ENCODE measurements at regions not wholly inside any gene's neighbourhood (a gene's known extent, or its start where the extent isn't known, plus 50 kb on each side); places are given as distances from the start of the nearest gene placed in this dataset.

- H3K9me3 Mint-ChIP-seq: no peaks in the 10 kb centered on the region
- no peaks in the 10 kb centered on the region for H3K4me1 ChIP-seq (ENCODE audit: insufficient read depth, low read length)
- no peak overlapping the region for H3K27ac ChIP-seq (ENCODE audit: low read depth, low read length)
- no peaks in the 10 kb centered on the region for H3K36me3 Mint-ChIP-seq
- peaks cover 0 to 10% of the 10 kb centered on the region in 2 donors for H3K27me3 Mint-ChIP-seq
- POLR2A ChIA-PET (ENCODE audit: partially characterized antibody): no interaction called here
- CTCF ChIA-PET (ENCODE audit: partially characterized antibody): interaction anchor here (1.4 kb wide), 1 partner anchor 8 kb away, joined by 3 read pairs; no protein-coding TSS in a partner anchor
- H3K4me1 Mint-ChIP-seq: no peaks in the 10 kb centered on the region
- H3K9me3 ChIP-seq (ENCODE audit: control insufficient read depth in 1 of 2, low read length in 2 of 2): no peaks in the 10 kb centered on the region
- no peak for DNase-seq
- no peak overlapping the region for H3K4me3 ChIP-seq (ENCODE audit: low read length in 2 of 2)
- H3K27me3 ChIP-seq (ENCODE audit: insufficient read depth, low read length): no peaks in the 10 kb centered on the region
- no peaks in the 10 kb centered on the region for H3K36me3 ChIP-seq (ENCODE audit: insufficient read depth, low read length)
- intact Hi-C loops (cut with micrococcal nuclease): no loop called here
- H3K4me3 Mint-ChIP-seq: no peak overlapping the region
- H3K27ac Mint-ChIP-seq: no peak overlapping the region
These were observed 118.3 kb downstream of the KCNK1 start for GRCh38 chr1:233732206-233732605.

- Mint-ChIP-seq H3K36me3 (no peaks in the 10 kb centered on the region), H3K27ac (no peak overlapping the region), H3K27me3 (peaks cover 0 to 10% of the 10 kb centered on the region in 2 donors), H3K9me3 (no peaks in the 10 kb centered on the region), H3K4me1 (no peaks in the 10 kb centered on the region), H3K4me3 (no peak overlapping the region)
- Histone ChIP-seq H3K36me3 (ENCODE audit: insufficient read depth, low read length) (no peaks in the 10 kb centered on the region), H3K9me3 (ENCODE audit: control insufficient read depth in 1 of 2, low read length in 2 of 2) (no peaks in the 10 kb centered on the region), H3K4me3 (ENCODE audit: low read length in 2 of 2) (no peak overlapping the region), H3K27me3 (ENCODE audit: insufficient read depth, low read length) (no peaks in the 10 kb centered on the region), H3K27ac (ENCODE audit: low read depth, low read length) (no peak overlapping the region), H3K4me1 (ENCODE audit: insufficient read depth, low read length) (no peaks in the 10 kb centered on the region)
- intact Hi-C loops (cut with micrococcal nuclease): no loop called here
- ChIA-PET CTCF (ENCODE audit: partially characterized antibody) (no interaction called here), POLR2A (ENCODE audit: partially characterized antibody) (no interaction called here)
- DNase-seq: no peak
These were observed 120.5 kb downstream of the KCNK1 start for GRCh38 chr1:233734456-233734855.

GRCh38 chr1:233735331-233735730 lies 121.4 kb downstream of the KCNK1 start:
- H3K27ac ChIP-seq (ENCODE audit: low read depth, low read length): no peak overlapping the region
- ChIA-PET CTCF (ENCODE audit: partially characterized antibody) (no interaction called here), POLR2A (ENCODE audit: partially characterized antibody) (no interaction called here)
- H3K36me3 Mint-ChIP-seq: no peaks in the 10 kb centered on the region
- H3K36me3 ChIP-seq (ENCODE audit: insufficient read depth, low read length): no peaks in the 10 kb centered on the region
- intact Hi-C loops (cut with micrococcal nuclease): no loop called here
- peaks cover 0 to 10% of the 10 kb centered on the region in 2 donors for H3K27me3 Mint-ChIP-seq
- no peaks in the 10 kb centered on the region for H3K9me3 Mint-ChIP-seq
- H3K4me1 Mint-ChIP-seq: no peaks in the 10 kb centered on the region
- H3K4me1 ChIP-seq (ENCODE audit: insufficient read depth, low read length): no peaks in the 10 kb centered on the region
- no peak overlapping the region for H3K4me3 Mint-ChIP-seq
- H3K9me3 ChIP-seq (ENCODE audit: control insufficient read depth in 1 of 2, low read length in 2 of 2): no peaks in the 10 kb centered on the region
- H3K4me3 ChIP-seq (ENCODE audit: low read length in 2 of 2): no peak overlapping the region
- H3K27ac Mint-ChIP-seq: no peak overlapping the region
- H3K27me3 ChIP-seq (ENCODE audit: insufficient read depth, low read length): no peaks in the 10 kb centered on the region
- DNase-seq: no peak

- Histone ChIP-seq H3K4me3 (ENCODE audit: low read length in 2 of 2) (no peak overlapping the region), H3K27ac (ENCODE audit: low read depth, low read length) (no peak overlapping the region), H3K27me3 (ENCODE audit: insufficient read depth, low read length) (no peaks in the 10 kb centered on the region), H3K36me3 (ENCODE audit: insufficient read depth, low read length) (no peaks in the 10 kb centered on the region), H3K4me1 (ENCODE audit: insufficient read depth, low read length) (no peaks in the 10 kb centered on the region), H3K9me3 (ENCODE audit: control insufficient read depth in 1 of 2, low read length in 2 of 2) (no peaks in the 10 kb centered on the region)
- POLR2A ChIA-PET (ENCODE audit: partially characterized antibody): no interaction called here
- peaks cover 0 to 10% of the 10 kb centered on the region in 2 donors for H3K27me3 Mint-ChIP-seq
- CTCF ChIA-PET (ENCODE audit: partially characterized antibody): no interaction called here
- H3K36me3 Mint-ChIP-seq: no peaks in the 10 kb centered on the region
- no peaks in the 10 kb centered on the region for H3K4me1 Mint-ChIP-seq
- no peaks in the 10 kb centered on the region for H3K9me3 Mint-ChIP-seq
- H3K27ac Mint-ChIP-seq: no peak overlapping the region
- no peak for DNase-seq
- intact Hi-C loops (cut with micrococcal nuclease): no loop called here
- H3K4me3 Mint-ChIP-seq: no peak overlapping the region
These were observed 121.9 kb downstream of the KCNK1 start for GRCh38 chr1:233735847-233736246.

- no peak for DNase-seq
- no peaks in the 10 kb centered on the region for H3K27me3 ChIP-seq (ENCODE audit: insufficient read depth, low read length)
- ChIA-PET POLR2A (ENCODE audit: partially characterized antibody) (no interaction called here), CTCF (ENCODE audit: partially characterized antibody) (interaction anchor here (1.5 kb wide), 1 partner anchor 16 kb away, joined by 4 read pairs; no protein-coding TSS in a partner anchor)
- no peak overlapping the region for H3K27ac ChIP-seq (ENCODE audit: low read depth, low read length)
- intact Hi-C loops (cut with micrococcal nuclease): no loop called here
- no peak overlapping the region for H3K4me3 ChIP-seq (ENCODE audit: low read length in 2 of 2)
- H3K4me3 Mint-ChIP-seq: no peak overlapping the region
- H3K9me3 ChIP-seq (ENCODE audit: control insufficient read depth in 1 of 2, low read length in 2 of 2): no peaks in the 10 kb centered on the region
- no peak overlapping the region for H3K27ac Mint-ChIP-seq
- H3K36me3 Mint-ChIP-seq: no peaks in the 10 kb centered on the region
- H3K4me1 Mint-ChIP-seq: no peaks in the 10 kb centered on the region
- H3K4me1 ChIP-seq (ENCODE audit: insufficient read depth, low read length): no peaks in the 10 kb centered on the region
- H3K27me3 Mint-ChIP-seq: peaks cover 0 to 10% of the 10 kb centered on the region in 2 donors
- H3K9me3 Mint-ChIP-seq: no peaks in the 10 kb centered on the region
- no peaks in the 10 kb centered on the region for H3K36me3 ChIP-seq (ENCODE audit: insufficient read depth, low read length)
These were observed 123.4 kb downstream of the KCNK1 start for GRCh38 chr1:233737341-233737740.

GRCh38 chr1:233738396-233738795 lies 124.5 kb downstream of the KCNK1 start:
- ChIA-PET POLR2A (ENCODE audit: partially characterized antibody) (no interaction called here), CTCF (ENCODE audit: partially characterized antibody) (no interaction called here)
- H3K9me3 Mint-ChIP-seq: no peaks in the 10 kb centered on the region
- no peaks in the 10 kb centered on the region for H3K9me3 ChIP-seq (ENCODE audit: control insufficient read depth in 1 of 2, low read length in 2 of 2)
- H3K36me3 Mint-ChIP-seq: no peaks in the 10 kb centered on the region
- no peak overlapping the region for H3K4me3 ChIP-seq (ENCODE audit: low read length in 2 of 2)
- H3K4me1 Mint-ChIP-seq: no peaks in the 10 kb centered on the region
- no peak for DNase-seq
- no peaks in the 10 kb centered on the region for H3K27me3 ChIP-seq (ENCODE audit: insufficient read depth, low read length)
- intact Hi-C loops (cut with micrococcal nuclease): no loop called here
- H3K27ac Mint-ChIP-seq: no peak overlapping the region
- no peaks in the 10 kb centered on the region for H3K36me3 ChIP-seq (ENCODE audit: insufficient read depth, low read length)
- H3K27ac ChIP-seq (ENCODE audit: low read depth, low read length): no peak overlapping the region
- H3K4me1 ChIP-seq (ENCODE audit: insufficient read depth, low read length): no peaks in the 10 kb centered on the region
- peaks cover 0 to 10% of the 10 kb centered on the region in 2 donors for H3K27me3 Mint-ChIP-seq
- no peak overlapping the region for H3K4me3 Mint-ChIP-seq

GRCh38 chr1:233738850-233739249 lies 124.9 kb downstream of the KCNK1 start:
- H3K4me1 Mint-ChIP-seq: no peaks in the 10 kb centered on the region
- Histone ChIP-seq H3K27ac (ENCODE audit: low read depth, low read length) (no peak overlapping the region), H3K36me3 (ENCODE audit: insufficient read depth, low read length) (no peaks in the 10 kb centered on the region), H3K27me3 (ENCODE audit: insufficient read depth, low read length) (no peaks in the 10 kb centered on the region), H3K9me3 (ENCODE audit: control insufficient read depth in 1 of 2, low read length in 2 of 2) (no peaks in the 10 kb centered on the region), H3K4me1 (ENCODE audit: insufficient read depth, low read length) (no peaks in the 10 kb centered on the region), H3K4me3 (ENCODE audit: low read length in 2 of 2) (no peak overlapping the region)
- no peak overlapping the region for H3K4me3 Mint-ChIP-seq
- POLR2A ChIA-PET (ENCODE audit: partially characterized antibody): no interaction called here
- intact Hi-C loops (cut with micrococcal nuclease): no loop called here
- DNase-seq: no peak
- H3K27me3 Mint-ChIP-seq: peaks cover 0 to 9% of the 10 kb centered on the region in 2 donors
- CTCF ChIA-PET (ENCODE audit: partially characterized antibody): interaction anchor here (1.3 kb wide), 1 partner anchor 11 kb away, joined by 4 read pairs; no protein-coding TSS in a partner anchor
- no peak overlapping the region for H3K27ac Mint-ChIP-seq
- H3K9me3 Mint-ChIP-seq: no peaks in the 10 kb centered on the region
- no peaks in the 10 kb centered on the region for H3K36me3 Mint-ChIP-seq

Data from CD4-positive, alpha-beta memory T cell (primary cell).